SJCRH30 (cell line): ENCODE measurements at regions not wholly inside any gene's neighbourhood (a gene's known extent, or its start where the extent isn't known, plus 50 kb on each side); places are given as distances from the start of the nearest gene placed in this dataset.
"Not testable (repeated sequence)": the region's sequence is repeated elsewhere in the genome, so short reads cannot be mapped to it uniquely, and the experiment has no call there.

ENCODE experiments used
- DNase-seq, 2 experiments: peaks; one replicate each; pipeline ENCODE4 v3.0.0-alpha.2; 2015 to 2020
- H3K27ac ChIP-seq: fragments of 250-450 bp; sonication (Bioruptor Pico); 2 replicates; pipeline ENCODE4 v1.5.1; 2020; ENCODE audit warnings: mild to moderate bottlenecking, moderate library complexity
- H3K27me3 ChIP-seq: fragments of 250-450 bp; sonication (Bioruptor Pico); 2 replicates; pipeline ENCODE4 v1.5.1; 2020; ENCODE audit warnings: mild to moderate bottlenecking, moderate library complexity
- H3K36me3 ChIP-seq: fragments of 250-450 bp; sonication (Bioruptor Pico); 2 replicates; pipeline ENCODE4 v1.5.1; 2020; ENCODE audit warnings: mild to moderate bottlenecking, moderate library complexity
- H3K4me1 ChIP-seq: fragments of 250-450 bp; sonication (Bioruptor Pico); 2 replicates; pipeline ENCODE4 v1.5.1; 2020; ENCODE audit warnings: mild to moderate bottlenecking, moderate library complexity
- H3K4me3 ChIP-seq: fragments of 250-450 bp; sonication (Bioruptor Pico); 2 replicates; pipeline ENCODE4 v1.5.1; 2020; ENCODE audit warnings: mild to moderate bottlenecking, moderate library complexity
- H3K9me3 ChIP-seq: fragments of 250-450 bp; sonication (Bioruptor Pico); replicated peaks from 2 replicates; pipeline ENCODE4 v1.5.1; 2020; ENCODE audit warnings: mild to moderate bottlenecking, moderate library complexity

- no peaks in the 10 kb centered on the region for H3K4me1 ChIP-seq
- DNase-seq, result no peak
- H3K27ac ChIP-seq, result no peak overlapping the region
- no peaks in the 10 kb centered on the region; the same call in 1 of the 2 replicates for H3K36me3 ChIP-seq
- H3K4me3 ChIP-seq, result no peak overlapping the region
- no peaks in the 10 kb centered on the region for H3K27me3 ChIP-seq
- no peaks in the 10 kb centered on the region; the same call in 1 of the 2 replicates for H3K9me3 ChIP-seq
Observed at GRCh38 chr4:117916728-117917127, 117.6 kb upstream of the NDST3 start.

GRCh38 chr4:117922311-117922710 is 112.0 kb upstream of the NDST3 start:
- DNase-seq, H3K4me3 ChIP-seq, H3K27ac ChIP-seq, H3K4me1 ChIP-seq, H3K36me3 ChIP-seq, H3K27me3 ChIP-seq, H3K9me3 ChIP-seq: not testable (repeated sequence)

GRCh38 chr4:117927823-117928222 is 106.5 kb upstream of the NDST3 start:
- not testable (repeated sequence) for H3K9me3 ChIP-seq, H3K27me3 ChIP-seq, H3K4me1 ChIP-seq, H3K36me3 ChIP-seq, H3K4me3 ChIP-seq, H3K27ac ChIP-seq, DNase-seq

GRCh38 chr4:117941611-117942010 is 92.7 kb upstream of the NDST3 start:
- Histone ChIP-seq H3K36me3 (no peaks in the 10 kb centered on the region), H3K4me3 (no peak overlapping the region), H3K9me3 (no peaks in the 10 kb centered on the region; the same call in 1 of the 2 replicates), H3K4me1 (no peaks in the 10 kb centered on the region), H3K27me3 (no peaks in the 10 kb centered on the region), H3K27ac (no peak overlapping the region)
- peak; percentile 22 to 33 for DNase-seq

GRCh38 chr4:117949621-117950020 is 84.7 kb upstream of the NDST3 start:
- no peaks in the 10 kb centered on the region for H3K36me3 ChIP-seq
- H3K9me3 ChIP-seq, result no peaks in the 10 kb centered on the region
- no peak overlapping the region for H3K27ac ChIP-seq
- no peak for DNase-seq
- no peaks in the 10 kb centered on the region for H3K4me1 ChIP-seq
- no peaks in the 10 kb centered on the region for H3K27me3 ChIP-seq
- no peak overlapping the region for H3K4me3 ChIP-seq

GRCh38 chr4:117957571-117957970 is 76.7 kb upstream of the NDST3 start:
- Histone ChIP-seq H3K27ac (no peak overlapping the region), H3K4me1 (no peaks in the 10 kb centered on the region), H3K4me3 (no peak overlapping the region), H3K36me3 (no peaks in the 10 kb centered on the region), H3K9me3 (no peaks in the 10 kb centered on the region), H3K27me3 (no peaks in the 10 kb centered on the region)
- DNase-seq, result peak in 1 of 2 experiments; percentile 24

GRCh38 chr4:117965622-117966021 is 68.7 kb upstream of the NDST3 start:
- H3K36me3 ChIP-seq, result no peaks in the 10 kb centered on the region
- no peaks in the 10 kb centered on the region for H3K27me3 ChIP-seq
- H3K4me1 ChIP-seq, result no peaks in the 10 kb centered on the region; the same call in 1 of the 2 replicates
- H3K9me3 ChIP-seq, result no peaks in the 10 kb centered on the region
- no peak overlapping the region for H3K4me3 ChIP-seq
- DNase-seq, result no peak
- H3K27ac ChIP-seq, result no peak overlapping the region

GRCh38 chr4:117968606-117969005 is 65.7 kb upstream of the NDST3 start:
- Histone ChIP-seq H3K36me3 (no peaks in the 10 kb centered on the region), H3K27ac (no peak overlapping the region), H3K4me1 (peaks cover 18% of the 10 kb centered on the region), H3K27me3 (no peaks in the 10 kb centered on the region), H3K9me3 (no peaks in the 10 kb centered on the region), H3K4me3 (no peak overlapping the region)
- DNase-seq, result no peak

GRCh38 chr4:117971403-117971802 is 62.9 kb upstream of the NDST3 start:
- peaks cover 24% of the 10 kb centered on the region for H3K4me1 ChIP-seq

GRCh38 chr4:117983541-117984365 is 50.5 kb upstream of the NDST3 start:
- DNase-seq, result peak; percentile 74 to 92
- Histone ChIP-seq H3K36me3 (no peaks in the 10 kb centered on the region), H3K4me3 (no peak overlapping the region), H3K9me3 (peaks cover 8% of the 10 kb centered on the region; the same call in 1 of the 2 replicates), H3K27me3 (no peaks in the 10 kb centered on the region), H3K4me1 (peaks cover 30% of the 10 kb centered on the region), H3K27ac (peak overlapping the region; percentile 51)

More at GRCh38 chr4:117971403-117971802, 62.9 kb upstream of the NDST3 start:
- Histone ChIP-seq H3K27me3 (no peaks in the 10 kb centered on the region), H3K9me3 (no peaks in the 10 kb centered on the region), H3K27ac (peak overlapping the region; percentile 75), H3K4me3 (peak overlapping the region; percentile 19; the same call in 1 of the 2 replicates), H3K36me3 (no peaks in the 10 kb centered on the region)
- peak; percentile 48 to 89 for DNase-seq

- H3K4me1 ChIP-seq, result peaks cover 30% of the 10 kb centered on the region
- H3K9me3 ChIP-seq, result peaks cover 8% of the 10 kb centered on the region; the same call in 1 of the 2 replicates
- H3K27ac ChIP-seq, result peak overlapping the region; percentile 51
- H3K36me3 ChIP-seq, result no peaks in the 10 kb centered on the region
- no peaks in the 10 kb centered on the region for H3K27me3 ChIP-seq
- DNase-seq, result peak in 1 of 2 experiments; percentile 35
- no peak overlapping the region for H3K4me3 ChIP-seq
Observed at GRCh38 chr4:117984366-117984680, 50.0 kb upstream of the NDST3 start.
